Anterior cingulate cortex (tissue), 58 donors: ENCODE measurements at regions not wholly inside any gene's neighbourhood (a gene's known extent, or its start where the extent isn't known, plus 50 kb on each side); places are given as distances from the start of the nearest gene placed in this dataset.
A peak's percentile ranks its signal among the peaks of the same experiment; 100 is the strongest.

Source experiments
- DNase-seq, 58 donors: peaks; one replicate each; lab custom pipeline; 2025; lab: John Stamatoyannopoulos, UW

DNA sequence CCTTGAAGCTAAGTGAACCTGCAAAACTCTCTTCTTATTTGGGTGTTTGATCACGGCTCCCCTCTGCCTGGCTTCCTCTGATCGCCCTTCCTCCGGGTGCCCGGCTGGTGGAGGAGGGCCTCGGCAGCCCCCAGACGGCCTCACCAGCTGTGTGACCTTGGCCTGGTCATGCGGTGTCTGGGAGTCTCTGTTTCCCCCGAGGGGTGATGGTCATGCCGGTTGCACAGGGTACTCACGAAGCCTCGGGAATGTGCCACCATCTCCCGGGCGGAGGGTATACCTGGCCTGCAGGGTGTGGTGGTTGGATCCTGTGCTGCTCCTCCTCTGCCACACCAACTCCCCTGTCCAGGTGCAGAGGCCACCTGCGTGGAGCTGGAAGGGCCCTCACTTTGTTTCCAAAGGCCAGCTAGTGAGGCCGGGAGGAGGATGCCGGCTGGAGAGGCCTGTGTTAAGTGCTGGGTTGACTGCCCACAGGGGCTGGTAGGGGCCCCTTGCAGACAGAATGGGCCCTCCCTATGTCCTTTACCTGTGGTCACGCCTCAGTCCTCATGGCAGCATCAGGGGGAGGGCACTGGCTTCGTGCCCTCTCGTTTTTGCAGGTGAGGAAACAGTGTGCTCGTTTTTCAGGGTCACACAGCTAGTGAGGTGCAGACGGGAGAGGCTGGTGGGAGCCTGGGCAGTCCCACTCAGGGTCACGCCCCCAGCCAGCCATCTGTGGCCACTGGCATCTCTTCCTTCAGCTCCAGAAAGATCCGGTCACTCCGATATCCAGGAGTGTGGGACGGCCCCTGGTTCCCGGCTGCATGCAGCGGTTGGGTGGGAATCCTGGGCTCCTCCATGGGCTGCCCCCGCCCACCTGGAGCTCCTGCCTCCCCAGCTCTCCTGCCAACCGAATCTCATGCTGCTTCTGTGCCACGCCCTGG lies 148.5 kb upstream of the GSE1 start:
- no peak for DNase-seq

DNA sequence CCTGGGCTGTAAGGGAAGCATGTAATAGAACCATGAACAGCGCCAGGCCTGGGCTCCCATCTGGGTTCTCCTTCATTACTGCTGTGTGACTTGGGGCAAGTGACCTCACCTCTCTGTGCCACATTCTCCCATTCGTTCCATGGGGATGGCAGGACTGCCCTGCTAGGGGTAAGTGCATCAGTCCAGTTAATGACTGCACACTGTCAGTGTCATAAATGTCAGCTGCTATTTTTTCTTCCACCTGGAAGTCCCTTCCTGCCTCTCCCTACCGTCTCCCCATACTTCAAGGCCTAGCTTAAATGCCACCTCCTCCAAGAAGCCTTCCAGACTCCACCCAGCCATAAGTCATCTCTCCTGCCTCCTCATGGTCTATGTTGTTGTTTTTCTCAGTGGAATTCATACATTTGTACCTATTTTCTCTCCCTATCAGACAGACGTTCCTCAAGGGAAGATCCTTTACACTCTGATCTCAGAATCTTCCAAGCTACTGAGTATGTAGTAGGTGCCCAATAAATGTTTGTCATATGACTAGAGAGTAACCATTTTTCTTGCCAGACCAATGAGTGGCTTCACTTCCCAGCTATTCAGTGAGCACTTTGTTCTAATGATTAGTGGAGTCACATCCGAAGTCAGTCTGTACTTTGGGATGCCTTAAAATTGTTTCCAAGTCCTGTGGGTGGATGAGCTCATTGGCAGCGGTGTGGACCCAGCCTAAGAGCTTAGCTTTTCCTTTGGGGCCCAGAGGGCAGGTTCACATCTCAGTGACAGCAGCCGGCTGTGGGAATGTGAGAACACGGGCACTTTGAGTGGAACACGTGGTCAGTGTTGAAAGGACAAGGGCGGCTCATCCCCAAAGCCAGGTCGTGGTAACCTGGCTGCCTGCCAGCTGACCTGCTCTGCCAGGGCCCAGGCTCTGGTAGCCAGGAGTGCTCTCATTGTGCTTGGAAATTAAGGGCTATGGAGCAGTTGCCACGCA lies 147.5 kb upstream of the GSE1 start:
- peak in 1 of 58 donors; percentile 27 for DNase-seq

DNA sequence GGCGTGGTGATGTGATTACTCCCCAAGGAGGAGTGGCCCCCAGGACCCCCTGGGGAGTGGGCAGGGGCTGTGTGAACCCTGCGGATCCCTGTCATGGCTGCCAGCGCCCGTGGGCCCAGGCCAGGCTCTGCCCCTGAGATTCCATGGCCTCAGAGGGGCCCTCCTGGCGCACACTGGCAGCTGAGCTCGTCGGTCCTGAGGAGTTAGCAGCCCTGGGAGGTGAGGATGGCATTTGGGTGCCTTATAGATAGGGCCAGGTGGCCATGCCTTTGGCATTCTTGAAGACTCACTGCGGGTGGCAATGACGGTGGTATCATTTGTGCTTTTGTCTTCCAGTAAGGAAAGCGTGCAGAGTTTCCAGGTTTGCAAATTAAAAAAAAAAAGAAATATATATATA lies 146.8 kb upstream of the GSE1 start:
- DNase-seq: no peak

DNA sequence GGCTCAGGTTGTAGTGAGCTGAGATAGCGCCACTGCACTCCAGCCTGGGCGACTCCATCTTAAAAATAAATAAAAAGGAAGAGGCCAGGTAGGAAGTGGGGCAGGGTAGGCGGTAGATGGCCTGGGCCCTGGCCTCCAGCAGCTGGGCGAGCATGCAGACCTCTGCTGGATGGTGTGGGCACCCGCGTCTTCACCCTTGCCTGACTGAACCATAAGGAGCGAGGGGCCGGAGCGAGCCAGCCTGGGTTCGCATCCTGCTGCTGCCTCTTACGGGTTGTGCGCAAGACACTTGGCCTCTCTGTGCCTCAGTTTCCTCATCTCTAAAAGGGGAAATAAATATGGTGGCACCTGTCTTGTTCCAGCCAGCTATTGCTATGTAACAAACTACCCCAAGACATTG lies 146.1 kb upstream of the GSE1 start:
- no peak for DNase-seq

DNA sequence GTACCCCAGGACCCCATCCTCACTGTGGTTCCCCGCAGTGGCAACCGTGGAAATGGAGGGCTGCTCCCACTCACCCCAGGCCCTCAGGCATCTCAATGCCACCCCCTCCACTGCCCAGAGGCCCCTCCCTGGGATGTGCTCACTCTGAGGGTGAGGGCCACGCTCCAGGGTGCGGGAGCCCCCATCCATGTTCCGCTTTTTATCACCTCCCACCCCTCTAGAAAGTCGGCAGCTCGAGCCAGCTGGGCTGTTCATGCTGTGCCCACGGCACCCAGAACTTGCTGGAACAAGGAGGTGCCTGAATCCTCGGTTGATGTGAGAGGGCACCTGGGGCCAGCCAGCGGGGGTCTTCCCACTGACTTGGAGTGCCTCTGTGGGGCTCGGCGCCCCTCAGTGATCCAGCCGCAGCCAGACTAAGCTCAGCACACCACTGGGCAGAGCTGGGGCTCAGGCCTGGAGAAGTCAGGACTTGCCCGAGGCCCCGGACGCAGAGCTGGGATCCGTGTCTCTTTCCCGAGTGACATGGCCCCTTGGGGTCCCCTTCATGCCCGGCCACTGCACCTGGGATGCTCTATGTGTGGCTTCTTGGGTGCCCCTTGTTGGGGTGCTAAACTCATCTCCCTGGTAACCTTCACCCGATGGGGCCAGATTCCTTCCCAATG lies 143.1 kb upstream of the GSE1 start:
- no peak for DNase-seq

DNA sequence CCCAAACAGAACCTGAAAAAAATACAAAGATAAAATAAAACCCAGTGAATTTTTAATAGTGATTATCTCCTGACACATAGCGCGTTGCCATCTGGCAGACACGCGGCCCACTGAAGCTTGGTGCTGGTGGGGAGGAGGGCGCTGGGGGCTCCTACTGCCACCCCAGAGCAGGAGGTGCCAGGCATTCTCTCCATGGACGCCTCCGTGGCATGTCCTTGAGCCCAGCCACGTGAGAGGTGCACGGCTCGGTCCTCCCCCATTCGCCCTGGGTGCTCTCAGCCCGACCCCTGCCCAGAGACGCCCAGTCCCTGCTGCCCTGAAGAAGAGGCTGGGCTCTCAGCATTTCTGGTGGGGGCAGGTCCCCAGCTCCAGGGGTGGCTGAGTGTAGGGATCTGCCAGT lies 142.2 kb upstream of the GSE1 start:
- DNase-seq: no peak

DNA sequence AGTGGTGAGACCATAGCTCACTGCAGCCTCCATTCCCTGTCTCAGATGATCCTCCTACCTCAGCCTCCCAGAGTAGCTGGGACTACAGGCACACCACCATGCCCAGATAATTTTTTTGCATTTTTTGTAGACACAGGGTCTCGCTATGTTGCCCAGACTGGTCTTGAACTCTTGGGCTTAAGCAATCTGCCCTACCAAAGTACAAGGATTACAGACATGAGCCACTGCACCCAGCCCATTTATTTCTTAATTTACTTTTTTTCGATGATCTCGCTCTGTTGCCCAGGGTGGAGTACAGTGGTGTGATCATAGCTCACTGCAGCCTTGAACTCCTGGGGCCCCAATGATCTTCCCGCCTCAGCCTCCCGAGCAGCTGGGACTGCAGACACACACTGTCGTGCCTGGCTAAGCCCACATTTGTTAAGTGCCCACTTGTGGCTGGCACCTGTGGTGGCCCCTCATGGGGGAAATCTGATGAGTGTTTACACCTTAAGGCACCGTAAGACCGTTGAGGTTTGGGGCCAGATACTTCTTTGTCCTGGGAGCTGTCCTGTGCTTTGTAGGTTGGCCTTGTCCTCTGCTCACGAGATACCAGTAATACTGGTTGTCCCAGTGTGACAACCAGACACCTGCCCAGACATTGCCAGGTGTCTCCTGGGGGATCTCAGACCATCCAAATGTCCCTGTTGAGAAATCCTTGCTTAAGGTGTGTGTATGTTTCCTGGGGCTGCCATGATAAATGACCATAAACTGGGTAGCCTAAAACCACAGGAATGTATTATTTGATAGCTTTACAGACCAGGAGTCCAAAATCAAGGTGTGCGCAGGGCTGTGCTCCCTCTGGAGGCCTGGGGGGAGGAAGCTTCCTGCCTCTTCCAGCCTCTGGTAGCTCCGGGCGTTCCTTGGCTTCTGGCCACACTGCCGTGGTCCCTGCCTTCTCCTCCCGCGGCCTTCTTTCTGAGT lies 141.4 kb upstream of the GSE1 start:
- DNase-seq: no peak

DNA sequence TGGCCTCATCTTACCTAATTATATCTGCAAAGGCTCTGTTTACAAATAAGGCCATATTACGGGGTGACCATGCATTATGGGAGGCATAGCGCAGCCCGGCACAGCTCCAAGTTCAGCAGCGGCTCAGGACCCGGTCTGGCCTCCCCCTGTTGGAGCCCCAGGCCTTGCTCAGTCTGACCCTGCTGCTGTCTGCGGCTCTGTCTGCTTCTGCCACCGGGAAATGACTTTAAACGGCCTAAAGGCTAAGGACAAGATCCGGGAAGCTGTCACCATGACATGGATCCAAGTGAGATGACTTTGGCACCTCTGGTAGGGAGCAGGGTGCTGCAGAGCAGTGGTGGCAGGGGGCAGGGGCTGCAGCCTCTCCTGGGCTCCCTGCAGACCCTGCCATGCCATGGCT lies 140.6 kb upstream of the GSE1 start:
- no peak for DNase-seq

DNA sequence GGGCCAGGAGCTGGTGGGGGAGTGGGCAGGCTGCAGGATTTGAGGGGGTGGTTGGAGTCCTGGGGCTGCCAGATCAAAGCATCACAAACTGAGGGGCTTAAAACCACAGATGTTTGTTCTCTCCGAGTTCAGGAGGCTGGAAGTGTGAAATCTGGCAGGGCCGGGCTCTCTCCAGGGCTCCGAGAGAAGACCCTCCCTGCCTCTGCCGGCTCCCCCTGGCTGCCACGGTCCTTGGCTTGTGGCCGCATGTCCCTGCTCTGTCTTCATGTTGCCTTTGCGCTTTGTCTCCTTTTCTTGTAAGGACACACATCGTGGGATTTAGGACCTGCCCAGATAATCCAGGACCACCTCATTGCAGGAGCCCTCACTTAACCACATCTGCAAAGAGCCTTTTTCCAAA lies 139.8 kb upstream of the GSE1 start:
- DNase-seq: no peak

DNA sequence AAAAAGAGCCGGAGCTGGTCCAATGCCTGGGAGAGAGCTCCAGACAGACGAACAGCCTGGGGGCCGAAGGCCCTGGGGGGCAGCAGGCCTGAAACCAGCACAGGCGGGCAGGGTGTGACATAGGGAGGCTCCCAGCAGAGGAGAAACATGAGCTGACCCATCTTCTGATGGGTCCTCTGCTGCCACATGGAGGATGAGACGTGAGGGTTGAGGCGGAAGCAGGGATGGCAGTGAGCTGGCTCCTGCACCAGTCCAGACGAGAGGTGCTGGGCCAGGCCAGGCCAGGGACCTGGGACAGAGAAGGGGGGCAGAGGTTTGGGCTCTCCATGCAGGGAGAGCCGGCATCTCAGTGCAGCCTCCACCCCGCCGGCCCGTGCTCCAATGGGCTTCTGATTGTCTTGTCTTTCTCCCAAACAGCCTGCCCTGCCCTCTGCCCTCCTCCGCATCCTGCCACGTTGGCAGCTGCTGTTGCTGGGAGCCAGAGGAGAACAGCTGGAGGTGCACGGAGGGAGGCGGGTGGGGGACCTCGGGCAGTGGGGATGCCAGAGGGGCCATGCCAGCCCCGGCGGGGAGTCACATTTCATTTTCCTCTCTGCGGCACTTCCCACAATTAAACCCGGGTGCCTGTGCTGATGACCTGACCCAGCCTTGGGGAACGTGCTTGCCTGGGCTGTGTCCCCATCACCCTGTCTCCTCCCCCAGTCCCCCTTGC lies 139.1 kb upstream of the GSE1 start:
- DNase-seq: no peak

DNA sequence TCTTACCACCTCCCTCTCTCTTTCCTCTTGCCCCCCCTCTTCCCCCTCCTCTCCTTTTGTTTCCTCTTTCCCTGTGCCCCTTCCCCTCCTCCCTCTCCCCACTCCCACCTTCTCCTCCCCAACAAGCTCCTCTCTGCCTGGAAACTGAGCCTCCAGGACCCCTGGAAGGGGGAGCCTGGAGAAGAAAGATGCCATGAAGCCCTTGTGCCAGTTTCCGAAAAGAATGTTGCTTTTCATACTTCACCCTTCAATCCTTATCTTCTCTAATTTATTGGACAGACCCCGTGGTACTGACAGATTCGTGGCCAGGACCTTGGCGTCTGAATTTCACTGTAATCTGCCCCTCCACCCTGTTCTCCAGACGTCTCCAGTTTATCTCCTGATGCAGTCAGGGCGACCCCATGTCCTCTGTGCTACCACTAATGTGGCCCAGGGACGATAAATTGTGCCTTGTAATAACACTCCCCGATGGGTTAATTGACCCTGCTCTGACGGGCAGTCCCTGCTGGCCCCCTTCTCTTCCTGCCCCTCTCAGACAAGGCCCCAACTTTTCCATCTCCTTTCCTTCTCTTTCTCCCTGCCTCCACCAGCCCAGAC lies 138.4 kb upstream of the GSE1 start:
- DNase-seq: no peak

DNA sequence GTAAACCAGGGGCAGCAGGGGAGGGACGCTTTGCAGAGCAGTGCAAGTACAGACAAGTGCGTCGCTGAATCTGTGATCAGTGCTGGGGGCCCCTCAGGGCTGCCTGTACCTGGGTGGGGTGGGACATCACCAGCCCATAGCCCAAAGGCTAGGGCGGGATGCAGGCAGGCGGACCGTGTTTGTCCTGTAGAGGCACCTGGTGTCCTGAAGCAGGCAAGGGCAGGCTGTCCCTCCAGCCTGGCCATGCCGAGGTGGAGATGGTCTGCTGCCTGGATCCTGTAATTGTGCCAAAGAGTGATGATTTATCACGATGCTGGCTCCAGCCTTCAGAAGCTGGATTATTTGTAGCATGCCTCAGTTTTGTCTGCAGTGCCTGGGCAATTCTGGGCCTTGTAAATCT lies 137.9 kb upstream of the GSE1 start:
- peak in 2 of 58 donors; percentile 15 to 21 for DNase-seq

DNA sequence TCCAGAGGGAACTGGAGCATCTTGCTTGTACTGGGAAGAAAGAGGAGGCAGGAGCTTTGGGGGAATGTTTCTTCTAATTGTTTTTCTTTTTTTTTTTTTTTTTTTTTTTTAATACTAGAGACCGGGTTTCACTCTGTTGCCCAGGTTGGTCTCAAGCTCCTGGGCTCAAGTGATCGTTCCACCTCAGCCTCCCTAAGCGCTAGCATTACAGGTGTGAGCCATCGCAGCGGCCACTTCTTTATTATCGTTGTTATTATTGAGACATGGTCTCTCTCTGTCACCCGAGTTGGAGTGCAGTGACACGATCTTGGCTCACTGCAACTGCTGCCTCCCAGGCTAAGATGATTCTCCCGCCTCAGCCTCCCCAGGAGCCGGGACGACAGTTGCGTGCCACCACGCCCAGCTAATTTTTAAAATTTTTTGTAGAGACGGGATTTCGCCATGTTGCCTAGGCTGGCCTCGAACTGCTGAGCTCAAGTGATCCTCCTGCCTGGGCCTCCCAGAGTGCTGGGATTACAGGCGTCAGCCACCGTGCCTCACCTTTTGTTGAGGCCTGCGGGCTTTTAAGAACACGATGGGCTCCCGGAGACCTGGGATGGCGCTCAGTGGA lies 137.3 kb upstream of the GSE1 start:
- no peak for DNase-seq

DNA sequence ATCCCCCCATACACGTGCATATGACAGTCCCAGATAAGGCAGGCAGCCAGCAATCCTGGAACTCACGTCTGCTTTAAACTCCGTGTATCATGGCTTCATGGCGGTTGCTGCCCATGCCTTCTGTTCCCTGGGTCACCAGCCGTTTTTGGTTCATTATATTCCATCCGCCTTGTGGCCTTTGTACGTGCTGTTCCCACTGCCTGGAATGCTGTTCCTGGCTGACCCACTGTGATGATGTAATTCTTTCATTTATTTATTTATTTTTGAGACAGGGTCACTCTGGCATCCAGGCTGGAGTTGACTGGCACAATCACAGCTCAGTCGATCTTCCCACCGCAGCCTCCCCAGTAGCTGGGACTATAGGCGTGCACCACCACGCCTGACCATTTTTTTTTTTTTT lies 136.7 kb upstream of the GSE1 start:
- DNase-seq: no peak

DNA sequence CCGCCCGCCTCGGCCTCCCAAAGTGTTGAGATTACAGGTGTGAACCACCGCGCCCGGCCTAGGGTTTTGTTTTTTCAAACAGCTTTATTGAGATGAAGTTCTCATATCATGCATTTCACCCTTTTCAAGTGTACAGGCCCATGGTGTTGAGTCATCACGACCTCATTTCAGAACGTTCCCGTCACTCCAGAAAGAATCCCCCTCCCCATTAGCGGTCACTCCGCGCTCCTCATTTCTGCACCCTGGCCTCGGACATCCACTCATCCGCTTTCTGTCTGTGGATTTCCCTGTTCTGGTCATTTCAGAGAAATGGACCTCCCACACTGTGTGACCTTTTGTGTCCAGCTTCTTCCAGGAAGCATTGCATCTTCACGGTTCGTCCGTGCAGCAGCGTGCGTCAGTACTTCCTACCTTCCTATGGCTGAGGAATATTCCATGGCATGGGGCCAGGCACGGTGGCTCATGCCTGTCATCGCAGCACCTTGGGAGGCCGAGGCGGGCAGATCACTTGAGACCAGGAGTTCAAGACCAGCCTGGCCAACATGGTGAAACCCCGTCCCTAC lies 135.2 kb upstream of the GSE1 start:
- no peak for DNase-seq

DNA sequence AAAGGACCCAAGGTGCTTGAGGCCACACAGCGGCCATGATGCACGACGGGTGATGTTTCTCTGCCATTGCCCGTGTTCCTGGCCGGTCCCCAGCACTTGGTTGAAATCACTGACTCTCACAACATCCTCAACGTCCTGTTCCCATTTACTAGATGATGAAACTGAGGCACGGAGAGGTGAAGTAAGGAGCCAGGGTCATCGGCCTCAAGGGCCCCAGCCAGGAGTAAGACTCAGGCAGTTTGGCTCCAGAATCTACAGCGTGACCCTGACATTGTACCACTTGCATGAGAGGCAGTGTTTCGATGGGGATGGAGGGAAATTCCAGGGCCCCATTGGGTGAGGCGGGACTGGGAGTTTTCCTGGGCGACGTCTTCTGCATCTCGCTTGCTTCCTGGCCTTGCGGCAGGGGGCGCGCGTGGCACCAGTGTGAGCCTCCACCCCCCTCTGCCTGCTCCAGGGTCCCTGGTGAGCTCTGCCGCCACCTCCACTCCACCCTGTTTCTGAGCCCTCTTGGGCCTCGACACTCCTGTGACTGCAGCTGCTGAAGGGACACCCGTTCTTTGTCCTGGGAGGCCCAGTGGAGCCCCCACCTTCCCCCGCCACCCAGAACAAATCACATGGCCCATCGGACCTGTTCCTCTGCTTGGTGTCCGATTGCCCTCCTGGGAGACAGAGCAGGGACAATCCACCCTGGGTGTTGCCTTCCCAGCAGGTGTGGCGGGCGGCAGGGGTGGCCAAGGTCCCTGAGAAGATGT lies 133.0 kb upstream of the GSE1 start:
- no peak for DNase-seq

DNA sequence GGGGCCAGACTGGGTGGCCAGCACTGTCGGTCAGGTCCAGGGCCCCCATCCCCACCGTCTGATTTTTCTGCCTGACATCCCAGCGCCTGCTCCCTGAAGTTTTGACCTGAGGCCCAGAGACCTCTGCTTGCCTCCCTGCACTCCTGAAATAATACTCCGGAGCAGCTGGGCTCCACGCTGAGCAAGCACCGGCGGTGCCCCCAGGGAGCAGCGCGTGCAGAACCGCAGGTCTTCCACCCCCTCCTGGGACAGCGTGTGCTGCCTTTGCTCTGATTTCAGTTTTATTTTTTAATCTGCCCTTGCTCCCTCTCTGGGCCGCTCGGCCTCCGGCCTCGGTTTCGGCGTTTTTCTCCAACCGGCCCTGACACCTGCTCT lies 132.4 kb upstream of the GSE1 start:
- no peak for DNase-seq
